GM21576 (cell line): ENCODE measurements at regions not wholly inside any gene's neighbourhood (a gene's known extent, or its start where the extent isn't known, plus 50 kb on each side); places are given as distances from the start of the nearest gene placed in this dataset.
"Not testable (repeated sequence)": the region's sequence is repeated elsewhere in the genome, so short reads cannot be mapped to it uniquely, and the experiment has no call there.

Experiments
- ATAC-seq: cut with Tn5 transposase; IDR thresholded peaks from one replicate; pipeline ENCODE4 v1.9.1; 2021; ENCODE audit warnings: mild to moderate bottlenecking, moderate library complexity; ENCODE audit not compliant: unreplicated experiment

DNA sequence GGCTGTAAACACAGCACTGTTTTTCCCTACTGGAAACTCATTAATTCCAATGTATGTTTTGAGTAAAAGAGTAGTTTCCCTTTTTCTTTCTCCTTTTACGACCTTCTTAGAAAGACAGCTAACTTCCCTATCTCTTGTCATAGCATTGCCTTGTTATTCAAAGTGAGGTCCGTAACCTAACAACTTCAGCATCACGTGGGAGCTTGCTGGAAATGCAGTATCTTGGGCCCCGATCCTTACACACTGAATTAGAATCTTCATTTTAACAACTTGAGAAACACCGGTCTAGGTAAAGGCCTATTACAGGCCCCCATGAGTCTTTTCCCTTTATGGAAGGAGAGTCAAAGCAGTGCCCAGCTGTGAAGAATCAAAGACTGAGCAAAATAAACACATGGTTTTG is 230.7 kb upstream of the PRKD1 start:
- no peak for ATAC-seq

- no peak for ATAC-seq
Observed at GRCh38 chr14:30159374-30159773, 231.7 kb upstream of the PRKD1 start.

- ATAC-seq: no peak
Observed at GRCh38 chr14:30160608-30161007, 233.0 kb upstream of the PRKD1 start.

DNA sequence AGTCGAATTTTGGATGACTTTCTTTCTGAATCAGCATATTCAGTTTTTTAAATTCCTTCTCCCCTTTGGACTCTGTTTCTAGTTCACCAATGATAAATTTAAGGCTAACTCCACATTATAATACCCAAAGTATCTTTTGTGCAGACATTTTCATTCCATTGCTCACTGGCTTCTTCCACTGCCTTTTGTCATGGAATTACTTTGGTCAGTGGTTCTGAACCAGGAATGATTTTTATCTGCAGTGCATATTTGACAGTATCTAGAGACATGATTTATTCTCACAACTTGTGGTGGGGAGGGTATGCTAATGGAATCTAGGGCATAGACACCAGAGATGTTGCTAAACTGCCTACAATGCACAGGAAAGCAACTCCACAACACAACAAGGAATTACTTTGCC is 234.4 kb upstream of the PRKD1 start:
- no peak for ATAC-seq

- no peak for ATAC-seq
Observed at GRCh38 chr14:30165255-30165654, 237.6 kb upstream of the PRKD1 start.

- ATAC-seq: no peak
Observed at GRCh38 chr14:30177781-30178180, 250.1 kb upstream of the PRKD1 start.

GRCh38 chr14:30179381-30180130 is 251.9 kb upstream of the PRKD1 start:
- no peak for ATAC-seq

- ATAC-seq: no peak
Observed at GRCh38 chr14:30180219-30180618, 252.6 kb upstream of the PRKD1 start.

GRCh38 chr14:30185832-30186231 is 258.2 kb upstream of the PRKD1 start:
- ATAC-seq: no peak

GRCh38 chr14:30191639-30192279 is 264.1 kb upstream of the PRKD1 start:
- no peak for ATAC-seq

GRCh38 chr14:30193101-30193500 is 265.5 kb upstream of the PRKD1 start:
- no peak for ATAC-seq

GRCh38 chr14:30193845-30194501 is 266.3 kb upstream of the PRKD1 start:
- ATAC-seq: no peak

GRCh38 chr14:30194741-30195148 is 267.1 kb upstream of the PRKD1 start:
- ATAC-seq: no peak

DNA sequence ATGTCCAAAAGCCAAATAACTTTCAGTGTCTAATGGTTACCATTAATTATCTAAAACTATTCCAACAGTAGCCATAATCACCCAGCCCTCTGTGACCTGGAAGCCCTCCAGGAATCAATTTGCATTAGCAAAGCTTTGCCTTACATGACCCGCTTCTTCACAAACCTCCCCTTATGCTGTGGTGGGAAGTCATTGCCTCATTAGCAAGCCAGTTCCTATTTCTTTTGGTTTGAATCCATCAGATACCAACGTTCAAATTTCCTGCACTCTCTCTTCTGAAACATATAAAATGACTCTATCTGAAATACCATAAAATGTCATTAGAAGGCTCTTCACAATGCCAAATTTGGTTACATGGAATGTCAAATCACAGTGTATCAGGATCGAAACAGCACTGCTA is 268.3 kb upstream of the PRKD1 start:
- ATAC-seq: no peak

DNA sequence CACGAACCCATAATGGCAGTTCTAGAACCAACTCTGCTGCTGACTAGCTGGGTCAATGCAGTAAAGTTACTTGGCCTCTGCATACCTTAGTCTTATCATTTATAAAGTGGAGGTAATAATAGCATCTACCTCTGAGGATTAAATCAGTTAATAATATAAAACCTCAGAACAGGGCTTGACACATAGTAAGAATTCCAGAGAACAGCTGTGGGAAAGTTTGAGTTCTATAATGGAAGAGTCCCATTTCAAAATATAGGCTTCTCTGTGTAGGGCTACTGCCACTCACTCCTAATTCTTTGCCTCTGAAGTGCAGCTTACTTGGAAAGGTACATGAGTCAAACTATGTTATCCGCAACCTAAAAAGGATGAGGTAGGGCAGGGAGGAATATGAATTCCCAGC is 269.2 kb upstream of the PRKD1 start:
- ATAC-seq: no peak

DNA sequence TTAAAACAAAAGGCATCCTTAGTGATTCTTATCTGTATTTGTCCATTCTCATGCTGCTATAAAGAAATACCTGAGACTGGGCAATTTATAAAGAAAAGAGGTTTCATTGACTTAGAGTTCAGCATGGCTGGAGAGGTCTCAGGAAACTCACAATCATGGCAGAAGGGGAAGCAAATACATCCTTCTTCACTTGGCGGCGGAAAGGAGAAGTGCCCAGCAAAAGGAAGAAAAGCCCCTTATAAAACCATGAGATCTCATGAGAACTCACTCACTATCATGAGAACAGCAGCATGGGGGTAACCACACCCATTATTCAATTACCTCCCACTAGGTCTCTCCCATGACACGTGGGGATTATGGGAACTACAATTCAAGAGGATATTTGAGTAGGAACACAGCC is 271.1 kb upstream of the PRKD1 start:
- not testable (repeated sequence) for ATAC-seq

DNA sequence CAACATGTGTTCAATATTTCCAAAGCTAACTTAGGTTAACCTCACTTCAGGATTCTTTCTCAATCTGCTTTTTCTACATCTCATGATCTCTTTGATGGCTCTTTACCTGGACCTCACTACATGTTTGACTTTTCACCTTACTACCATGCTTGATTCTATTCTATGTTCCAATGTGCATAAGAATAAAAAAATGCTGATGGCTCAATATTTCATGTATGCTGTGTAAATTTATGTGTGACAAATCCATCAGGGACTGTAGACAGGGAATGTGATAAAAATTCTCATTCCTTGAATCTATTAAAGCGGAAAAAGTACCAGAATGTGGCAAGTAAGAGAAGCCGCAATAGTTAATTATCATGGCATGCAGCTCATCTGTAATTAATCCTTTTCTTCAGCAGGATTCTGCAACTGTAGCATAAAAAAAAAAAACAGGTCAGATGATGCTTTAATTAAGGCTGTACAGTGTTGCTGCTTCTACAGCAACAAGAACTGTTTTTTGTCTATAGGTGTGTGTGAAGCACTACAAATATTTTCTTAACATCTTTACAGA is 276.9 kb upstream of the PRKD1 start:
- ATAC-seq: no peak

DNA sequence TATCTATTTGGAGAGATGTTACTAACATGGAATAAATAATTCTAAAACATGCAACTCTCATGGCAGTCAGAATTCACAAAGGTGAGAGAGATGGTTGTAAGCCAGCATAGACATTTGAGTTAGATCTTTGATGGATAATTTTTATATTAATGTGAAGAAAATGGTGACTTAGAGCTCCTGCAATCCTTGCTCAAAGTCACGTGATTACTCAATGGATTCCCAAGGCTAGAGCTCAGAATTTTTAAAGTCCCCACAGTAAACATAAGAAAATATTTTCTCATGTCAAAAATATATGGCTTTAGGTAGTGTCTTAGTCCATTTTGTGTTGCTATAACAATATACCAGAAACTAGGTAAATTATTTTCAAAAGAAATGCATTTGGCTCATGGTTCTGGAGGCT is 281.5 kb upstream of the PRKD1 start:
- ATAC-seq: no peak

DNA sequence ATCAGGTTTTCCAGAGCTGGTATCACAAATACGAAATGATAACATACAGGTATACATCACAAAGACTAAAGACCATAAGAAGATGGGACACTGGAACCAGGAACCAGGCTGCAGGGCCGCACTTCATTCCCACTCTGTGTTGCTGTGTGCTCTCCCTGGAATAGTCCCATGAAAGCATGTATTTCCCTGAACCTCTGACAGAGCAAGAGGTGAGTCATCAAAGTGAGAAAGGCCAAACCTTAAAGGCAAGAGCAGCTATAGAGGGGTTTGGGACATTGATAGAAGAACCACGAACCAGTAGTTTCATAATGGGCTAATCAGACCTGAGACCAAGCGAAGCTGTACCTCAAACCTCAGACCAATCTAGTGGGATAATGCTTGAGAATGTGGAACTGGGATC is 283.0 kb upstream of the PRKD1 start:
- ATAC-seq: no peak

- no peak for ATAC-seq
Observed at GRCh38 chr14:30211326-30211725, 283.7 kb upstream of the PRKD1 start.

GRCh38 chr14:30214014-30214413 is 286.4 kb upstream of the PRKD1 start:
- ATAC-seq: no peak
